K562 (cell line): ENCODE measurements at regions not wholly inside any gene's neighbourhood (a gene's known extent, or its start where the extent isn't known, plus 50 kb on each side); places are given as distances from the start of the nearest gene placed in this dataset.
A peak's percentile ranks its signal among the peaks of the same experiment; 100 is the strongest.

ENCODE experiments used
- ATAC-seq: fragments of 200-7000 bp; cut with Tn5 transposase; 3 replicates; pipeline ENCODE4 v1.9.1; 2020; ENCODE audit warnings: moderate library complexity
- BruUV-seq: library from RNA; stranded (reverse); fragments of 400-500 nt; replicated peaks from 2 replicates; lab custom pipeline; 2021; lab: Mats Ljungman, UMichigan
- CTCF ChIA-PET: fragments of 300-600 bp; formaldehyde crosslinking; extraction: SDS; loops from one replicate; lab custom pipeline; 2021; ENCODE audit warnings: low intra/inter-chr PET ratio; lab: Yijun Ruan, JAX
- POLR2A ChIA-PET: fragments of 300-600, 350-650 bp; sonication (Branson Sonifier 250); formaldehyde crosslinking; extraction: SDS; loops from one replicate; lab custom pipeline; 2021; ENCODE audit warnings: antibody characterized with exemption, inconsistent platforms; lab: Yijun Ruan, JAX
- DNase-seq, 4 experiments: peaks; one replicate each; pipeline versions ENCODE4 v3.0.0 to v3.0.0-alpha.2; 2011 to 2018; ENCODE audit warnings: low spot score in 3 of 4, mixed read lengths in 3 of 4; ENCODE audit errors: extremely low read depth in 1 of 4
- FAIRE-seq: peaks from 2 replicates; lab custom pipeline; 2011; peaks lifted over from hg19 to GRCh38; lab: Jason Lieb, UNC
- H2AFZ ChIP-seq: 2 replicates; pipeline ENCODE4 v1.6.0; 2011; ENCODE audit warnings: low read depth, low read length, control low read depth, inconsistent platforms
- H3K27ac ChIP-seq: fragments of 200-600 bp; 3 replicates; pipeline ENCODE4 v1.8.0; 2011; ENCODE audit warnings: low read depth, mild to moderate bottlenecking, control low read depth, inconsistent platforms, low read length, moderate library complexity, mixed read lengths; ENCODE audit errors: extremely low read depth
- H3K27me3 ChIP-seq, 2 experiments: fragments of 300-600 bp in 1 of 2; 2 replicates in 1 of 2; 3 replicates in 1 of 2; pipeline versions ENCODE4 v1.6.0 to v1.8.0; 2011; ENCODE audit warnings: inconsistent platforms in 2 of 2, low read length in 2 of 2, mild to moderate bottlenecking in 1 of 2, mixed read lengths in 1 of 2, moderate library complexity in 1 of 2; ENCODE audit not compliant: control insufficient read depth in 2 of 2, insufficient read depth in 2 of 2
- H3K36me3 ChIP-seq: fragments of 300-600 bp; 3 replicates; pipeline ENCODE4 v1.8.0; 2011; ENCODE audit warnings: mild to moderate bottlenecking, low read length, inconsistent platforms; ENCODE audit not compliant: control insufficient read depth, insufficient read depth
- H3K4me1 ChIP-seq, 2 experiments: fragments of 200-600 bp in 1 of 2; replicated peaks in 1 of 2; 2 replicates in 1 of 2; 3 replicates in 1 of 2; pipeline versions ENCODE4 v1.5.1 to v1.8.0; 2011; ENCODE audit warnings: inconsistent platforms in 2 of 2, low read length in 2 of 2, mild to moderate bottlenecking in 1 of 2, mixed read lengths in 1 of 2, moderate library complexity in 1 of 2; ENCODE audit not compliant: control insufficient read depth in 2 of 2, insufficient read depth in 2 of 2
- H3K4me2 ChIP-seq: 2 replicates; pipeline ENCODE4 v1.6.1; 2011; ENCODE audit warnings: low read length, control low read depth, inconsistent platforms, mixed read lengths; ENCODE audit not compliant: insufficient read depth
- H3K4me3 ChIP-seq: fragments of 200-600 bp; sonication (generic), shearing (Covaris generic); 2 replicates; pipeline ENCODE4 v1.5.1; 2016; ENCODE audit warnings: control low read depth, inconsistent platforms
- H3K79me2 ChIP-seq: fragments of 200-600 bp; 3 replicates; pipeline ENCODE4 v1.8.0; 2011; ENCODE audit warnings: low read length, inconsistent platforms; ENCODE audit not compliant: control insufficient read depth, insufficient read depth
- H3K9ac ChIP-seq, 2 experiments: 2 replicates each; pipeline versions ENCODE4 v1.6.0 to v1.6.1; 2011; ENCODE audit warnings: low read depth in 2 of 2, low read length in 2 of 2, control low read depth in 1 of 2, inconsistent platforms in 1 of 2, mild to moderate bottlenecking in 1 of 2, mixed read lengths in 1 of 2; ENCODE audit not compliant: insufficient read depth in 1 of 2
- H3K9me1 ChIP-seq: one replicate; pipeline ENCODE4 v1.6.0; 2011; ENCODE audit warnings: inconsistent platforms, mild to moderate bottlenecking, low read length, moderate library complexity; ENCODE audit not compliant: control insufficient read depth, insufficient read depth
- H3K9me3 ChIP-seq: replicated peaks from 2 replicates; pipeline ENCODE4 v1.5.1; 2011; ENCODE audit warnings: low read depth, low read length, inconsistent platforms; ENCODE audit not compliant: control insufficient read depth, insufficient read depth
- H4K20me1 ChIP-seq: replicated peaks from 2 replicates; pipeline ENCODE4 v1.6.1; 2011; ENCODE audit warnings: low read length, inconsistent platforms, mixed read lengths; ENCODE audit not compliant: control insufficient read depth, insufficient read depth
- CBFA2T3 ChIP-seq: fragments of 450-650 bp; IDR thresholded peaks from 2 replicates; pipeline ENCODE4 v1.6.1; 2017
- CTCF ChIP-seq, 3 experiments: IDR thresholded peaks in 2 of 3; conservative IDR thresholded peaks in 1 of 3; 2 replicates each; pipeline ENCODE4 v1.5.1; 2011 to 2012; ENCODE audit warnings: low read length in 3 of 3, mild to moderate bottlenecking in 3 of 3, control low read depth in 2 of 3, improper control_type of control experiment in 1 of 3, inconsistent platforms in 1 of 3, low read depth in 1 of 3, mixed read lengths in 1 of 3, moderate library complexity in 1 of 3; ENCODE audit not compliant: insufficient read depth in 2 of 3
- MLLT1 ChIP-seq, 2 experiments: fragments of 450-650 bp; IDR thresholded peaks; 2 replicates each; pipeline ENCODE4 v1.6.1; 2016
- NR2C2 ChIP-seq, 2 experiments: fragments of 200-800 bp in 1 of 2; sonication (Bioruptor generic) in 1 of 2; sonication (generic) in 1 of 2; formaldehyde crosslinking in 1 of 2; IDR thresholded peaks; 2 replicates each; pipeline versions ENCODE4 v1.6.1 to v1.8.0; 2016 to 2022; ENCODE audit warnings: mild to moderate bottlenecking in 1 of 2, missing compliant biosample characterization in 1 of 2, missing genetic modification characterization in 1 of 2, missing genetic modification reagents in 1 of 2
- PCBP1 ChIP-seq: fragments of 200-400 bp; formaldehyde crosslinking; IDR thresholded peaks from 2 replicates; pipeline ENCODE4 v1.6.1; 2018; ENCODE audit warnings: mild to moderate bottlenecking, low read depth, low read length; ENCODE audit not compliant: poor library complexity, severe bottlenecking
- POLR2B ChIP-seq: fragments of 450-650 bp; IDR thresholded peaks from 2 replicates; pipeline ENCODE4 v1.6.1; 2018; ENCODE audit warnings: low read depth; ENCODE audit not compliant: partially characterized antibody
- TEAD4 ChIP-seq, 2 experiments: sonication (generic) in 1 of 2; formaldehyde crosslinking in 1 of 2; IDR thresholded peaks; 2 replicates each; pipeline versions ENCODE4 v1.6.1 to v1.8.0; 2012 to 2022; ENCODE audit warnings: borderline replicate concordance in 1 of 2, inconsistent platforms in 1 of 2, low read length in 1 of 2, mild to moderate bottlenecking in 1 of 2, missing genetic modification reagents in 1 of 2
- YY1 ChIP-seq, 3 experiments: IDR thresholded peaks; 2 replicates each; pipeline ENCODE4 v1.6.1; 2011; ENCODE audit warnings: low read length in 2 of 3, mild to moderate bottlenecking in 2 of 3, moderate library complexity in 2 of 3, borderline replicate concordance in 1 of 3, control low read depth in 1 of 3, low read depth in 1 of 3; ENCODE audit not compliant: insufficient read depth in 3 of 3, insufficient replicate concordance in 2 of 3, control insufficient read depth in 1 of 3, insufficient read length in 1 of 3; ENCODE audit errors: extremely low read depth in 1 of 3
- WGBS: fragments of 100-300 bp; shearing (Covaris generic); methylation state at CpG from one replicate; pipeline ENCODE4 v1.1.6; 2016; ENCODE audit warnings: low coverage, mixed read lengths; ENCODE audit not compliant: insufficient coverage; ENCODE audit errors: missing lambda C conversion rate; 5-methylcytosine and 5-hydroxymethylcytosine counted together
- in situ Hi-C: fragments of 300-500 bp; cut with MboI; formaldehyde crosslinking; loops from 4 replicates; pipeline ENCODE4 v1.15.0; 2018; ENCODE audit warnings: inconsistent platforms, mixed read lengths
- intact Hi-C: fragments of 100-400 bp; cut with micrococcal nuclease; formaldehyde crosslinking; loops from 2 replicates; pipeline ENCODE4 v1.14.2; 2022

- H3K4me2 ChIP-seq, result no peak overlapping the region
- intact Hi-C loops (no loop called here), in situ Hi-C loops (no loop called here)
- no peak overlapping the region for H3K4me3 ChIP-seq
- peak; percentile 8; the same call in 1 of the 2 replicates for TF ChIP-seq CBFA2T3
- TF ChIP-seq POLR2B, result no peak
- TF ChIP-seq YY1 (IDR thresholded peaks at IDR 0.05; ENCODE audit: borderline replicate concordance in 1 of 3, control insufficient read depth in 1 of 3, extremely low read depth in 1 of 3, insufficient read depth in 3 of 3, insufficient read length in 1 of 3, insufficient replicate concordance in 2 of 3, low read depth in 1 of 3, low read length in 2 of 3), result peak in 1 of 3 experiments; percentile 26
- no peak for TF ChIP-seq NR2C2 (CRISPR knock-in tag; IDR thresholded peaks at IDR 0.05)
- TF ChIP-seq NR2C2 (tag; IDR thresholded peaks at IDR 0.05), result 0 out of 2 replicates have a peak, but pooled peaks have one; percentile 18
- TF ChIP-seq CTCF (IDR thresholded peaks at IDR 0.05 in 2 of 3, conservative IDR thresholded peaks at IDR 0.05 in 1 of 3; ENCODE audit: insufficient read depth in 2 of 3, low read depth in 1 of 3, low read length in 3 of 3), result peak in 2 of 3 experiments; percentile 26 to 51; a peak in 4 of 6 replicates
- TF ChIP-seq PCBP1, result no peak
- no peak for TF ChIP-seq MLLT1 (IDR thresholded peaks at IDR 0.05)
- peak; percentile 61; the same call in 1 of the 2 replicates for TF ChIP-seq TEAD4 (IDR thresholded peaks at IDR 0.05; ENCODE audit: low read length)
- TF ChIP-seq TEAD4 (CRISPR knock-in tag; IDR thresholded peaks at IDR 0.05; ENCODE audit: borderline replicate concordance), result no peak
- H3K27ac ChIP-seq, result no peak overlapping the region
- DNase-seq, result peak in 1 of 4 experiments; percentile 18
- ChIA-PET POLR2A (no interaction called here), CTCF (no interaction called here)
- H2AFZ ChIP-seq, result peak overlapping the region; percentile 81
- no peaks in the 10 kb centered on the region for H3K9me3 ChIP-seq
- H3K36me3 ChIP-seq, result no peaks in the 10 kb centered on the region
- BruUV-seq, result no TSS peak
- peaks cover 0 to 3% of the 10 kb centered on the region in 2 experiments; a peak in 1 of 5 replicates for H3K4me1 ChIP-seq
- H3K9me1 ChIP-seq, result no peaks in the 10 kb centered on the region
- H3K27me3 ChIP-seq, result no peaks in the 10 kb centered on the region
- no peak for FAIRE-seq
- no peaks in the 10 kb centered on the region for H3K79me2 ChIP-seq
- peak; percentile 68; the same call in 2 of the 3 replicates for ATAC-seq
- H4K20me1 ChIP-seq, result no peaks in the 10 kb centered on the region
- WGBS, result 3% methylated on average over 2 of the region's 2 CpGs
- H3K9ac ChIP-seq, result no peak overlapping the region
These were observed 1813.1 kb upstream of the RAG2 start for GRCh38 chr11:38411149-38411548.
